ENCODE measurements at regions not wholly inside any gene's neighbourhood (a gene's known extent, or its start where the extent isn't known, plus 50 kb on each side); places are given as distances from the start of the nearest gene placed in this dataset.

- TF ChIP-seq EZH2 (IDR thresholded peaks at IDR 0.05; ENCODE audit: borderline replicate concordance, low read length) (no peak), CTCF (conservative IDR thresholded peaks at IDR 0.05 in 1 of 2, IDR thresholded peaks at IDR 0.05 in 1 of 2; ENCODE audit: extremely low read depth in 1 of 2, insufficient read depth in 1 of 2, low read depth in 1 of 2, low read length in 2 of 2) (no peak)
Measured at GRCh38 chr12:90084018-90084417, 375.4 kb upstream of the ATP2B1 start.
